GM06990 (cell line): ENCODE measurements at regions not wholly inside any gene's neighbourhood (a gene's known extent, or its start where the extent isn't known, plus 50 kb on each side); places are given as distances from the start of the nearest gene placed in this dataset.

ENCODE experiments used
- DNase-seq: peaks from one replicate; pipeline ENCODE4 v3.0.0-alpha.2; 2011; ENCODE audit not compliant: insufficient read length; ENCODE audit errors: extremely low read depth
- H3K27me3 ChIP-seq: replicated peaks from 2 replicates; pipeline ENCODE4 v1.6.0; 2011; ENCODE audit warnings: low read length; ENCODE audit not compliant: control insufficient read depth, insufficient read depth
- H3K36me3 ChIP-seq: 2 replicates; pipeline ENCODE4 v1.5.1; 2011; ENCODE audit warnings: low read length; ENCODE audit not compliant: control insufficient read depth, insufficient read depth
- H3K4me3 ChIP-seq: replicated peaks from 2 replicates; pipeline ENCODE4 v1.5.1; 2011; ENCODE audit warnings: low read depth, mild to moderate bottlenecking, control low read depth, low read length
- TF ChIP-seq, protein P1 (sequence below): IDR thresholded peaks from 2 replicates; pipeline ENCODE4 v1.5.1; 2011; ENCODE audit warnings: low read length, control low read depth, mild to moderate bottlenecking, inconsistent platforms; ENCODE audit not compliant: insufficient read depth, poor library complexity, severe bottlenecking

DNA sequence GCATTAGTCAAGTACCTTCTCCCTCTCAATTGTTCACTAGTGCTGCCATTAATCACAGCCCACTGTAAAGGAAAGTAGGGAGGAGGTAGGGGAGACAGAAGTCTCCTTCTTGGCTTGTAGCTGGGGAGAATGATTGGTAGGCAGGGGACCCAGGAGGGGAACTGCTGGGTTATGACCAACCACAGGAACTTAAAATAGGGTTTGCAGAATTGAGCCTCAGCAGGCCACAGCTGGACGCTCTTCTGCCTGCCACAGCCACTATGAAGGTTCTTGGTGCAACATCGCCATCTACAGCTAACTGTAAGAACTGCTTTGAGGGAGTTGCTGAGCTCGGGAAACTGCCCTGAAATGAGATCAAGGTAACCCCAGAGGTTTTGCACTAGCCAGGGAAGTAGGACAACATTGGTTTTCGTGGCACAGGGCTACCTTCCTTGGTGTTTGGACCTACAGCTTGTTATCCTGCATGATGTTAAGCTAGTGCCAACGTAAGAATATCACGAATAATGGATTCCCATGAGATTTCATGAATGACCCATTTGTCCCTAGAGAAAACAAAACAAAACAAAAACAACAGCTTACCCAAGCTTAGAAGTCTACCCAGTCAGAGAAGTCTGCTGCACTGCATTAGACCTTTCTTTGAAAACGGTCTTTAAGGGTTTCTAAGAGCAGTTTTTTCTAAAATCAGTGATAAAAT, 787.1 kb upstream of the API5 start:
- TF ChIP-seq, protein P1, sequence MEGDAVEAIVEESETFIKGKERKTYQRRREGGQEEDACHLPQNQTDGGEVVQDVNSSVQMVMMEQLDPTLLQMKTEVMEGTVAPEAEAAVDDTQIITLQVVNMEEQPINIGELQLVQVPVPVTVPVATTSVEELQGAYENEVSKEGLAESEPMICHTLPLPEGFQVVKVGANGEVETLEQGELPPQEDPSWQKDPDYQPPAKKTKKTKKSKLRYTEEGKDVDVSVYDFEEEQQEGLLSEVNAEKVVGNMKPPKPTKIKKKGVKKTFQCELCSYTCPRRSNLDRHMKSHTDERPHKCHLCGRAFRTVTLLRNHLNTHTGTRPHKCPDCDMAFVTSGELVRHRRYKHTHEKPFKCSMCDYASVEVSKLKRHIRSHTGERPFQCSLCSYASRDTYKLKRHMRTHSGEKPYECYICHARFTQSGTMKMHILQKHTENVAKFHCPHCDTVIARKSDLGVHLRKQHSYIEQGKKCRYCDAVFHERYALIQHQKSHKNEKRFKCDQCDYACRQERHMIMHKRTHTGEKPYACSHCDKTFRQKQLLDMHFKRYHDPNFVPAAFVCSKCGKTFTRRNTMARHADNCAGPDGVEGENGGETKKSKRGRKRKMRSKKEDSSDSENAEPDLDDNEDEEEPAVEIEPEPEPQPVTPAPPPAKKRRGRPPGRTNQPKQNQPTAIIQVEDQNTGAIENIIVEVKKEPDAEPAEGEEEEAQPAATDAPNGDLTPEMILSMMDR: peak; percentile 72
- Histone ChIP-seq H3K36me3 (no peaks in the 10 kb centered on the region), H3K4me3 (no peak overlapping the region), H3K27me3 (no peaks in the 10 kb centered on the region)
- DNase-seq: no peak

DNA sequence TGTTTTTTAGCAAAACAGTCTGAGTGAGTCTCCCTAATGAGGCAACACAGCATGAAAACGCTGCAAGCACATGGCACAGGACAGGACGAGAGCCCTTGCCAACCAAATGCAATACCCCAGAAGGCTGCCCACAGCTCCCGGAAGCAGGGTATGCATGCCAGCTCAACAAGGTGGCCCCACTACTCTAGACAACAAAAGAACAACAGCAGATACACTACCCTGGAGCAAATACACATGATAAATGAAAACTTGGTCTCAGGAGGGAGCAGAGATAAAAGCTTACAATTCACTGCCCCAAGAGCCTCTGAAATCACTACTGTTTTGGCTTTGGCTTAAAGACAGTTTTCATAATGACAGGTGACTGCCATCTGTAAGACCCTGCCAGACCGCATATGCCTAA, 785.4 kb upstream of the API5 start:
- no peaks in the 10 kb centered on the region for H3K36me3 ChIP-seq
- H3K27me3 ChIP-seq: no peaks in the 10 kb centered on the region
- DNase-seq: no peak
- H3K4me3 ChIP-seq: no peak overlapping the region
- TF ChIP-seq, protein P1: no peak

DNA sequence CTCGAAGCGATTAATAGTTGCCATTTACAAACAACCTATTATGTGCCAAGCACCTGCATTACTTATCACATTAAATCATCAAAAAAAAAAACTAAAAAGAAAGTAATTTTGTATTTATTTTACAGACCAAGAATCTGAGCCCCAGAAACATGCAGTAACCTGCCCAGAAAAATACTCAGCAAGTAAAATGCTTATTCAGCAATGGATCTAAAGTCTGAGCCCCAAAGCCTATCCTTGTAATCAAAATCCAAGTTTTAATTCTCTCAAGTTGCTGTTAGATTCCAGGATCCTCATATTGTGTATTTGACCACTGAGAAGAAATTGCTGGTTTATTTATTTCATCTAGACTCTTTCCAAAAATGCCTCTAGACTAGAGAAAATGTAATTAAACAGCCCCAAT, 783.3 kb upstream of the API5 start:
- H3K36me3 ChIP-seq: no peaks in the 10 kb centered on the region
- no peak for DNase-seq
- H3K4me3 ChIP-seq: no peak overlapping the region
- TF ChIP-seq, protein P1: no peak
- no peaks in the 10 kb centered on the region for H3K27me3 ChIP-seq

DNA sequence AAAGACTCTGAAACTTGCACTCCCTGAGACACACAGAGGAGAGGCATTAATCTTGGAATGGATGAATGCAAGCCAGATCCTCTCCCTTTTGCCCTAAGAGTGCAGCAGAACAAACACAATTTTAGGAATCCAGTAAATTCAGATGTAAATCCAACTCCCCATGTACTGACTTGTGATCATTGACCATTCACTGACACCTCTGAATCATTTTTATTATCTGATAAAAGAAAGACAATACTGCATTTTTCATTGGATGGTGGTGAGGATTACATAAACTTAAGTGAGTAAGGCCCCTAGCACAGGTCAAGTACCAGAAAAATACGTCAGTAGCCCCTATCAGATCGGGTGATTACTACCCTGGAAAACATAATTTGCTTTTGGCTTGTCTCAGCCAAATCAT, 782.9 kb upstream of the API5 start:
- TF ChIP-seq, protein P1: no peak
- no peak overlapping the region for H3K4me3 ChIP-seq
- H3K36me3 ChIP-seq: no peaks in the 10 kb centered on the region
- H3K27me3 ChIP-seq: no peaks in the 10 kb centered on the region
- DNase-seq: no peak

DNA sequence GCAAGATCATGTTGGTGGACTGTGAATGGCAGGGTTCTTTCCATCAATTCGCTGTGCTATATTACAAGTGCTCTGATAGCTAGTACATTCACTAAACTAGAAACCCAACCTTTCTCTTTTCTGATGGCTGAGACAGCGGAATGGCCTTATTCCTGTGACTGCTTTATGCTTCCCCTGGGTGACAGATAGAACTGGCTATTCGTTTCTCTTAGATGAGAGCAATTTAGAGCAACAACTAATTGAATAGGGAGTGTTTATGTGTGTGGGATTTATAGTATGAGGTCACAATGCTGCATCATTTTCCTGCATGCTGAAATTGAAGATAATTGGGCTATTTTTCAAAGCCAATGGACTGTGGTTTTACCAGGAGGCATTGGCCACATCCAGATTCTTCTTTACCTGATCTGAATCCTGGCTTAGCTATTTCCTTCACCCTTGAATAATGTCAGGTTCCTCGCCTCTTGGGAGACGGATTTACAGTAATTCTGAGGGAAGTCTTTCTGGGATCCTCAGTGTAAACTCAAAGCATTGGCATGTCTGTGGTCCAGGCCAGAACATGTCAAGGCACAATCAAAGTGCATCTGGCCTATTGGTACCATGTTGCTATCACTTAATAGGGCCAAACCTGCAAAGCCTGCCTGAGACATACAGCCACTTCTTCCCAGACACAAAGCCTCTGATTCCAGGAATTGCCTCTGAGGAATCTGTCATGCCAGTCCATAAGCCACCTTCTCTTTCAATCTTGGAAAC, 775.0 kb upstream of the API5 start:
- TF ChIP-seq, protein P1: no peak
- no peak for DNase-seq
- H3K27me3 ChIP-seq: no peaks in the 10 kb centered on the region

More for the DNA sequence above, 775.0 kb upstream of the API5 start:
- Histone ChIP-seq H3K4me3 (no peak overlapping the region), H3K36me3 (no peaks in the 10 kb centered on the region)
